Gastroesophageal sphincter (tissue), 4 donors: ENCODE measurements at regions not wholly inside any gene's neighbourhood (a gene's known extent, or its start where the extent isn't known, plus 50 kb on each side); places are given as distances from the start of the nearest gene placed in this dataset.

ENCODE experiments used
- ATAC-seq: fragments of 150-250 bp; one replicate; pipeline ENCODE4 v1.9.1; 2016; ENCODE audit warnings: mild to moderate bottlenecking, moderate library complexity
- H3K27ac ChIP-seq, 4 donors: fragments of 200-600 bp; sonication (generic) in 3 of 4; 1 replicate in 3 of 4; 2 replicates in 1 of 4; pipeline ENCODE4 v1.5.1; 2016 to 2019
- H3K27me3 ChIP-seq: fragments of 200-600 bp; sonication (generic); one replicate; pipeline ENCODE4 v1.5.1; 2019
- H3K36me3 ChIP-seq, 2 donors: fragments of 200-600 bp; sonication (generic); one replicate each; pipeline ENCODE4 v1.5.1; 2019; ENCODE audit warnings: control low read depth in 1 of 2
- H3K4me1 ChIP-seq, 3 donors: fragments of 200-600 bp; sonication (generic); 1 replicate in 2 of 3; 2 replicates in 1 of 3; pipeline ENCODE4 v1.5.1; 2016 to 2019; ENCODE audit warnings: control low read depth in 2 of 3
- H3K4me3 ChIP-seq, 2 donors: fragments of 200-600 bp; sonication (generic); one replicate each; pipeline ENCODE4 v1.5.1; 2019; ENCODE audit warnings: mild to moderate bottlenecking in 1 of 2, moderate library complexity in 1 of 2
- H3K9me3 ChIP-seq, 3 donors: fragments of 200-600 bp; sonication (generic); one replicate each; pipeline ENCODE4 v1.5.1; 2017 to 2019; ENCODE audit warnings: control low read depth in 2 of 3
- CTCF ChIP-seq, 4 experiments: fragments of 200-600 bp in 2 of 4; fragments of 450-650 bp in 2 of 4; sonication (generic) in 1 of 4; IDR thresholded peaks; one replicate each; pipeline ENCODE4 v1.5.1; 2017 to 2019; ENCODE audit warnings: antibody characterized with exemption in 4 of 4, mild to moderate bottlenecking in 2 of 4, moderate library complexity in 2 of 4
- EP300 ChIP-seq: sonication (generic); formaldehyde crosslinking; IDR thresholded peaks from one replicate; pipeline ENCODE4 v1.6.1; 2017; ENCODE audit warnings: antibody characterized with exemption, mild to moderate bottlenecking
- POLR2A ChIP-seq, 2 donors: fragments of 450-650 bp; IDR thresholded peaks; one replicate each; pipeline ENCODE4 v1.6.1; 2017; ENCODE audit warnings: antibody characterized with exemption in 2 of 2, mild to moderate bottlenecking in 2 of 2, moderate library complexity in 1 of 2
- POLR2AphosphoS5 ChIP-seq: sonication (generic); formaldehyde crosslinking; IDR thresholded peaks from one replicate; pipeline ENCODE4 v1.6.1; 2017; ENCODE audit warnings: antibody characterized with exemption
- WGBS, 2 donors: methylation state at CpG; one replicate each; pipeline ENCODE4 v1.1.5; 2018; ENCODE audit warnings: low coverage in 1 of 2; 5-methylcytosine and 5-hydroxymethylcytosine counted together

DNA sequence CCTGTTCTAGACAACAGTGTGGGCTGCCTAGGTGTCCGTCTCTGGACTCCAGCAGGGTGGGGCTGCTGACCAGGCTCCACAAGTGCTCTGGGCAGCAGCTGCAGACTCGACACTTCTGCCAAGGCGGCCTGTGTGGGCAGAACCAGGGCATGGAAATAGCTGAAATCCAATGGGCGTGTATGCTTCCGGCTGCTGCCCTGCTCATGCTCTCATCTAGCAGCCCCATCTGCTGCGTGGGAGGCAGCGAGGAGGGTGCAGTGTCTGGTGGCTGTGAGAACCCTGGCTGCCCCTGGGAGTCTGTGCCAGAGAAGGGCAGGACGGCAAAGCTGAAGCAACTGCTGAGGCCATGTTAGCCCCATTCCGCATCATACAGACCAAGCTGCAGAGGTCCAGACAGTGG lies 174.9 kb downstream of the SOX11 start:
- Histone ChIP-seq H3K4me1 (no peaks in the 10 kb centered on the region), H3K4me3 (no peak overlapping the region), H3K27me3 (no peaks in the 10 kb centered on the region), H3K36me3 (no peaks in the 10 kb centered on the region), H3K27ac (no peak overlapping the region), H3K9me3 (no peaks in the 10 kb centered on the region)
- TF ChIP-seq EP300 (no peak), POLR2AphosphoS5 (no peak), CTCF (IDR thresholded peaks at IDR 0.05) (no peak), POLR2A (IDR thresholded peaks at IDR 0.05) (no peak)
- 100% methylated on average over 1 of the region's 9 CpGs; no CpG with 5 or more reads in 1 of the 2 donors for WGBS, 2 donors
- ATAC-seq: no peak

DNA sequence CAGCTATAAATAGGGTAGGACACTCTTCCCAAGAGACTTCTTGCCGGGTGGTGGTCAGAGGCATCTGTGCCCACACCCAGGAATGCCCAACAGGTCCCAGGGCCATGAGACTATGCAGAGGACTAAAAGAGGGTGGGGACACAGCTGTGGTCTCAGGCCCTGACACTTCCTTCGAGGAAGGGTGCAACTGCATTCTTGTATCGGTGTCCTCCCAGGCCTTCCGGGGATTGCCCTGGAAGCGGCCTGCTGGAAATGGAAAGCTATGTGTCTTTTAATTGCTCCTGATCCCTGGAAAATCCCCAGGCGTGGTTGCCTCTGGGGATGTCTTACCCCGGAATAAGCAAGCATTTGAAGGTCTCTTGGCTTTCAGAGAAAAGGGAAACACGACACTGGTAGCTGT lies 176.7 kb downstream of the SOX11 start:
- no peak overlapping the region for H3K27ac ChIP-seq
- WGBS, 2 donors: 59 to 60% methylated on average over 1 to 4 of the region's 8 CpGs
- no peaks in the 10 kb centered on the region for H3K9me3 ChIP-seq
- TF ChIP-seq CTCF (IDR thresholded peaks at IDR 0.05) (no peak), EP300 (no peak), POLR2AphosphoS5 (no peak)
- no peak overlapping the region for H3K4me3 ChIP-seq
- H3K4me1 ChIP-seq: no peaks in the 10 kb centered on the region
- no peak for ATAC-seq
- no peaks in the 10 kb centered on the region for H3K27me3 ChIP-seq
- no peaks in the 10 kb centered on the region for H3K36me3 ChIP-seq

- TF ChIP-seq EP300 (no peak), POLR2AphosphoS5 (no peak), CTCF (IDR thresholded peaks at IDR 0.05) (no peak)
- WGBS, 2 donors: 84 to 89% methylated on average over 3 to 7 of the region's 8 CpGs
- Histone ChIP-seq H3K27me3 (no peaks in the 10 kb centered on the region), H3K27ac (no peak overlapping the region), H3K4me1 (no peaks in the 10 kb centered on the region), H3K36me3 (no peaks in the 10 kb centered on the region), H3K4me3 (no peak overlapping the region), H3K9me3 (no peaks in the 10 kb centered on the region)
- no peak for ATAC-seq
Observed at GRCh38 chr2:5869936-5870335, 177.8 kb downstream of the SOX11 start.

DNA sequence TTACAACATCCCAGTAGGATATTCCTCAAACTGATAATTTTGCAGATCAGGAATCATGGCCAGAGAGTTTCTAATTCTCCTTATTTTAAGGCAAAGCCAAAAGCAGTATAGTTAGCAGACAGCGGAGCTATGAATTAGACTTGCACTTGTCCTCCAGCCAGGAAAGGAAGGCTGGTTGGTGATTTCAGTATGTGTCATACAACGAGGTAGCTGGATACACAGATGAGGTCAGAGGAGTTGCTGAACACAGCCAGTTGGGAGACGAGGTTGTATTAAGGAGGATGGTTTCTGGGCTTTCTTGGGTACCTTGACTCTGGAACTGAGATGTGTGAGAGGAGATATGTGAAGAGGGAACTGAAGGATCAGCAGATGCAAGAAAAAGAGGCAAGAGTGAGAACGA lies 185.2 kb downstream of the SOX11 start:
- ATAC-seq: no peak
- H3K27me3 ChIP-seq: no peaks in the 10 kb centered on the region
- no peaks in the 10 kb centered on the region for H3K4me1 ChIP-seq
- H3K27ac ChIP-seq: no peak overlapping the region
- 58 to 73% methylated on average over 4 of the region's 4 CpGs for WGBS, 2 donors
- peaks cover 0 to 6% (median 0%) of the 10 kb centered on the region in 3 donors for H3K9me3 ChIP-seq
- no peaks in the 10 kb centered on the region for H3K36me3 ChIP-seq
- H3K4me3 ChIP-seq: no peak overlapping the region
- no peak for TF ChIP-seq EP300
- no peak for TF ChIP-seq POLR2AphosphoS5
- TF ChIP-seq POLR2A (IDR thresholded peaks at IDR 0.05): no peak
- no peak for TF ChIP-seq CTCF (IDR thresholded peaks at IDR 0.05)

- WGBS, 2 donors: 13 to 16% methylated on average over 5 of the region's 5 CpGs
Observed at GRCh38 chr2:5885451-5886173, 193.4 kb downstream of the SOX11 start.

More at GRCh38 chr2:5885451-5886173, 193.4 kb downstream of the SOX11 start:
- ATAC-seq: no peak
- no peak for TF ChIP-seq POLR2AphosphoS5
- TF ChIP-seq EP300: no peak
- no peak for TF ChIP-seq CTCF (IDR thresholded peaks at IDR 0.05)
- TF ChIP-seq POLR2A (IDR thresholded peaks at IDR 0.05): no peak
- H3K9me3 ChIP-seq: peaks cover 0 to 7% (median 0%) of the 10 kb centered on the region in 3 donors
- no peaks in the 10 kb centered on the region for H3K36me3 ChIP-seq
- H3K4me1 ChIP-seq: no peaks in the 10 kb centered on the region
- no peak overlapping the region for H3K27ac ChIP-seq
- no peaks in the 10 kb centered on the region for H3K27me3 ChIP-seq
- H3K4me3 ChIP-seq: no peak overlapping the region
